Mesothelial cell of epicardium (in vitro differentiated cells): ENCODE measurements at regions not wholly inside any gene's neighbourhood (a gene's known extent, or its start where the extent isn't known, plus 50 kb on each side); places are given as distances from the start of the nearest gene placed in this dataset.
"Not testable (repeated sequence)": the region's sequence is repeated elsewhere in the genome, so short reads cannot be mapped to it uniquely, and the experiment has no call there.

Source experiments
- DNase-seq, 2 experiments: peaks; one replicate each; pipeline ENCODE4 v3.0.0; 2021; ENCODE audit warnings: low spot score in 2 of 2; ENCODE audit not compliant: unreplicated experiment in 2 of 2
- H3K27ac Mint-ChIP-seq: 2 replicates; pipeline ENCODE4 v1.8.0; 2021; ENCODE audit warnings: mixed read lengths
- H3K27me3 Mint-ChIP-seq: 2 replicates; pipeline ENCODE4 v1.8.0; 2021; ENCODE audit warnings: low read depth, mixed read lengths
- H3K36me3 Mint-ChIP-seq: 2 replicates; pipeline ENCODE4 v1.8.0; 2021; ENCODE audit warnings: mixed read lengths
- H3K4me1 Mint-ChIP-seq: 2 replicates; pipeline ENCODE4 v1.8.0; 2021; ENCODE audit warnings: mixed read lengths
- H3K4me3 Mint-ChIP-seq: 2 replicates; pipeline ENCODE4 v1.8.0; 2021; ENCODE audit warnings: mild to moderate bottlenecking, moderate library complexity, mixed read lengths
- H3K9me3 Mint-ChIP-seq: 2 replicates; pipeline ENCODE4 v1.8.0; 2021; ENCODE audit warnings: mixed read lengths
- TF ChIP-seq, protein P1 (sequence below): fragments of 200-600 bp; sonication (generic); IDR thresholded peaks from one replicate; pipeline ENCODE4 v1.5.0; 2021; ENCODE audit warnings: antibody characterized with exemption; ENCODE audit not compliant: unreplicated experiment

GRCh38 chr7:119733127-119733879 lies 539.7 kb upstream of the KCND2 start:
- H3K4me3 Mint-ChIP-seq = no peak overlapping the region
- H3K4me1 Mint-ChIP-seq = peaks cover 4% of the 10 kb centered on the region
- H3K9me3 Mint-ChIP-seq = no peaks in the 10 kb centered on the region
- TF ChIP-seq, protein P1, sequence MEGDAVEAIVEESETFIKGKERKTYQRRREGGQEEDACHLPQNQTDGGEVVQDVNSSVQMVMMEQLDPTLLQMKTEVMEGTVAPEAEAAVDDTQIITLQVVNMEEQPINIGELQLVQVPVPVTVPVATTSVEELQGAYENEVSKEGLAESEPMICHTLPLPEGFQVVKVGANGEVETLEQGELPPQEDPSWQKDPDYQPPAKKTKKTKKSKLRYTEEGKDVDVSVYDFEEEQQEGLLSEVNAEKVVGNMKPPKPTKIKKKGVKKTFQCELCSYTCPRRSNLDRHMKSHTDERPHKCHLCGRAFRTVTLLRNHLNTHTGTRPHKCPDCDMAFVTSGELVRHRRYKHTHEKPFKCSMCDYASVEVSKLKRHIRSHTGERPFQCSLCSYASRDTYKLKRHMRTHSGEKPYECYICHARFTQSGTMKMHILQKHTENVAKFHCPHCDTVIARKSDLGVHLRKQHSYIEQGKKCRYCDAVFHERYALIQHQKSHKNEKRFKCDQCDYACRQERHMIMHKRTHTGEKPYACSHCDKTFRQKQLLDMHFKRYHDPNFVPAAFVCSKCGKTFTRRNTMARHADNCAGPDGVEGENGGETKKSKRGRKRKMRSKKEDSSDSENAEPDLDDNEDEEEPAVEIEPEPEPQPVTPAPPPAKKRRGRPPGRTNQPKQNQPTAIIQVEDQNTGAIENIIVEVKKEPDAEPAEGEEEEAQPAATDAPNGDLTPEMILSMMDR = no peak
- no peak overlapping the region for H3K27ac Mint-ChIP-seq
- no peak for DNase-seq
- no peaks in the 10 kb centered on the region for H3K27me3 Mint-ChIP-seq
- H3K36me3 Mint-ChIP-seq = no peaks in the 10 kb centered on the region

DNA sequence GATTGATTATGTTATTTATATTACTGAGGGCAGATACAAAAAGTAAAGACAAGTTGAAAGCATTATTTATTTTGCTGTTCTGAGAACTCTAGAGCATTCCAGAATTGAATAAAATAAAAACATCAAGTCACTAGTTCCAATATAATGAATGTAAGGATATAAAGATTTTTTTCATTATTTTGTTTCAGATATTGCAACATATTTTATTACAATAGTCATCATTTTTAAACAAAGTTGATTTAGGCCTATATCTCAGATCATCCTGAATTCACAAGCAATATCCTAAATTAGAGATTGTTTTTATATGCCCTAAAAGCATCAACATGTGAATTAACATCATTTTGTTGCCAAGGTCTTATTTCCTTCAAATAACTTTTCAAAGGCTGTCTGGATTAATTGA lies 535.6 kb upstream of the KCND2 start:
- Mint-ChIP-seq H3K27me3 (no peaks in the 10 kb centered on the region), H3K4me1 (peaks cover 4% of the 10 kb centered on the region), H3K27ac (no peak overlapping the region), H3K4me3 (no peak overlapping the region), H3K36me3 (no peaks in the 10 kb centered on the region), H3K9me3 (no peaks in the 10 kb centered on the region)
- TF ChIP-seq, protein P1 = no peak
- DNase-seq = no peak

GRCh38 chr7:119745280-119745679 lies 527.7 kb upstream of the KCND2 start:
- not testable (repeated sequence) for H3K4me1 Mint-ChIP-seq, DNase-seq, H3K9me3 Mint-ChIP-seq, H3K36me3 Mint-ChIP-seq, H3K27me3 Mint-ChIP-seq, H3K27ac Mint-ChIP-seq, H3K4me3 Mint-ChIP-seq

DNA sequence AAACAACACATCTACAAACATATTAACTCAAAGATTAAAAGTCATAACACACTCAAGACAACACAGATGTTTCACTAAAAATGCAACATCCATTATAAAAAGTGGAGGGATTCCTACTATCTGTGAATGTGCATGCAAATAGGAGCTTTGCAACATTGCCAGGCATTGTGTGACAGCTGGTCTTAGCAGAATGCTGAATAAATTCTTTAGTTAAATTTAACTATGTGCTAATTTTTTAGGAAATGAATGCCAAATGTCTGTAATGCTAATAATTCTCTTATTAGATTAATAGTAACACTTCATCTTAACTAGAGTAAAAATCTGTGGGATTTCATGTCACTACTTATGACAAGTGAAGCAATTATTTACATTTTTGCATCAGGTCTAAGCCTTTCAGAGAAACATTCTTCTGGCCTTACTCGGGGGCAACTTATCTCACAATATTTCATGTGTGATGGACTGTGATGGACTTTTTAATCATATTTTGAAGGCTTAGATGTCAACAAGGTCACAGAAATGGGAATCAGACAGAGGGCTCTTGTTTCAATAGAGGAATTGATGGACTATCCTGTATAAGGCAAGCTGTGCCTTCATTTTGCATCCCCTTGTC lies 524.6 kb upstream of the KCND2 start:
- DNase-seq = no peak
- H3K27me3 Mint-ChIP-seq = no peaks in the 10 kb centered on the region
- H3K9me3 Mint-ChIP-seq = no peaks in the 10 kb centered on the region

GRCh38 chr7:119748991-119749390 lies 524.0 kb upstream of the KCND2 start:
- Mint-ChIP-seq H3K27me3 (no peaks in the 10 kb centered on the region), H3K27ac (no peak overlapping the region), H3K36me3 (no peaks in the 10 kb centered on the region)

More for the DNA sequence above, 524.6 kb upstream of the KCND2 start:
- TF ChIP-seq, protein P1 = no peak
- H3K4me1 Mint-ChIP-seq = peaks cover 8% of the 10 kb centered on the region
- no peaks in the 10 kb centered on the region for H3K36me3 Mint-ChIP-seq
- no peak overlapping the region for H3K4me3 Mint-ChIP-seq
- H3K27ac Mint-ChIP-seq = no peak overlapping the region

GRCh38 chr7:119756687-119757086 lies 516.3 kb upstream of the KCND2 start:
- H3K4me3 Mint-ChIP-seq = no peak overlapping the region
- H3K27ac Mint-ChIP-seq = no peak overlapping the region
- H3K27me3 Mint-ChIP-seq = no peaks in the 10 kb centered on the region
- peaks cover 5% of the 10 kb centered on the region for H3K4me1 Mint-ChIP-seq
- H3K9me3 Mint-ChIP-seq = no peaks in the 10 kb centered on the region
- DNase-seq = no peak
- no peaks in the 10 kb centered on the region for H3K36me3 Mint-ChIP-seq
- TF ChIP-seq, protein P1 = no peak

More at GRCh38 chr7:119748991-119749390, 524.0 kb upstream of the KCND2 start:
- TF ChIP-seq, protein P1 = no peak
- Mint-ChIP-seq H3K4me1 (peaks cover 8% of the 10 kb centered on the region), H3K4me3 (no peak overlapping the region), H3K9me3 (no peaks in the 10 kb centered on the region)
- no peak for DNase-seq
